ENCODE measurements at regions not wholly inside any gene's neighbourhood (a gene's known extent, or its start where the extent isn't known, plus 50 kb on each side); places are given as distances from the start of the nearest gene placed in this dataset.

GRCh38 chr2:150404147-150404546, 83.3 kb downstream of the RND3 start:
- H3K27ac ChIP-seq, result no peak overlapping the region
- DNase-seq (ENCODE audit: low spot score in 2 of 2), result no peak
- no peak for TF ChIP-seq CTCF (IDR thresholded peaks at IDR 0.05)
- H3K36me3 ChIP-seq, result no peaks in the 10 kb centered on the region
- intact Hi-C loops (cut with DNase I), result no loop called here
- no peaks in the 10 kb centered on the region for H3K27me3 ChIP-seq
- H3K9me3 ChIP-seq, result no peaks in the 10 kb centered on the region
- H3K4me1 ChIP-seq, result no peaks in the 10 kb centered on the region
- no peak overlapping the region for H3K4me3 ChIP-seq

- Histone ChIP-seq H3K4me3 (no peak overlapping the region), H3K27ac (no peak overlapping the region), H3K9me3 (no peaks in the 10 kb centered on the region), H3K27me3 (no peaks in the 10 kb centered on the region), H3K36me3 (no peaks in the 10 kb centered on the region), H3K4me1 (no peaks in the 10 kb centered on the region)
- no peak for TF ChIP-seq CTCF (IDR thresholded peaks at IDR 0.05)
- no peak for DNase-seq (ENCODE audit: low spot score in 2 of 2)
- intact Hi-C loops (cut with DNase I), result no loop called here
Observed at GRCh38 chr2:150403457-150403856, 84.0 kb downstream of the RND3 start.

- no peak for TF ChIP-seq CTCF (IDR thresholded peaks at IDR 0.05)
- no peak overlapping the region for H3K4me3 ChIP-seq
- H3K27me3 ChIP-seq, result no peaks in the 10 kb centered on the region
- no peak overlapping the region for H3K27ac ChIP-seq
- no peak for DNase-seq (ENCODE audit: low spot score in 2 of 2)
- H3K4me1 ChIP-seq, result no peaks in the 10 kb centered on the region
- no peaks in the 10 kb centered on the region for H3K36me3 ChIP-seq
- H3K9me3 ChIP-seq, result no peaks in the 10 kb centered on the region
- intact Hi-C loops (cut with DNase I), result no loop called here
Observed at GRCh38 chr2:150402953-150403352, 84.5 kb downstream of the RND3 start.

- intact Hi-C loops (cut with DNase I), result no loop called here
- no peaks in the 10 kb centered on the region for H3K4me1 ChIP-seq
- no peak for TF ChIP-seq CTCF (IDR thresholded peaks at IDR 0.05)
- H3K4me3 ChIP-seq, result no peak overlapping the region
- H3K27me3 ChIP-seq, result no peaks in the 10 kb centered on the region
- no peak overlapping the region for H3K27ac ChIP-seq
- no peaks in the 10 kb centered on the region for H3K36me3 ChIP-seq
- no peaks in the 10 kb centered on the region for H3K9me3 ChIP-seq
- DNase-seq (ENCODE audit: low spot score in 2 of 2), result no peak
Observed at GRCh38 chr2:150400849-150401248, 86.6 kb downstream of the RND3 start.

GRCh38 chr2:150392614-150393013, 94.9 kb downstream of the RND3 start:
- no peak overlapping the region for H3K27ac ChIP-seq
- no peak for TF ChIP-seq CTCF (IDR thresholded peaks at IDR 0.05)
- H3K27me3 ChIP-seq, result no peaks in the 10 kb centered on the region
- H3K36me3 ChIP-seq, result no peaks in the 10 kb centered on the region
- H3K4me1 ChIP-seq, result no peaks in the 10 kb centered on the region
- H3K9me3 ChIP-seq, result no peaks in the 10 kb centered on the region
- DNase-seq (ENCODE audit: low spot score in 2 of 2), result no peak
- H3K4me3 ChIP-seq, result no peak overlapping the region
- intact Hi-C loops (cut with DNase I), result no loop called here

GRCh38 chr2:150391779-150392178, 95.7 kb downstream of the RND3 start:
- no peak for TF ChIP-seq CTCF (IDR thresholded peaks at IDR 0.05)
- Histone ChIP-seq H3K36me3 (no peaks in the 10 kb centered on the region), H3K9me3 (no peaks in the 10 kb centered on the region), H3K27me3 (no peaks in the 10 kb centered on the region), H3K27ac (no peak overlapping the region), H3K4me1 (no peaks in the 10 kb centered on the region), H3K4me3 (no peak overlapping the region)
- no peak for DNase-seq (ENCODE audit: low spot score in 2 of 2)
- intact Hi-C loops (cut with DNase I), result no loop called here
